ENCODE measurements at regions not wholly inside any gene's neighbourhood (a gene's known extent, or its start where the extent isn't known, plus 50 kb on each side); places are given as distances from the start of the nearest gene placed in this dataset.

DNA sequence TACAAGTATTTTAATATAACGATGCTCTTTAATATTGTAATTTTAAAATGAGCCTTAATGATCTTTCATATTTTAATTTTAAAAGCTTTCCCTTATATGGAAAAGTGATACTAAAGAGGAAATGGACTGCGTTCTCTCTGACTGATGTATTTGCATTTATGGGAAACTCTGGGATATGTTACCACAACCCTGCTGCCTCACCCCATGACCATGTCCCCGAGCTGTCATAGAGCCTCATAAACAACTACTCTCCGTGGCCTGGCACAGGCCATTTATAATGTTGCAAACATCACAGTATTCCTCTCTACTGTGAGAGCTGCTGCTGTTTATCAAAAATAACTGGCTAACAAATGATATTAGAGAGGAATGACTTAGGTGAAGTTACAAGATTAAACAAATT, 75.8 kb upstream of the SEC11C start:
- Histone ChIP-seq H3K4me3 (replicated peaks in 1 of 3; ENCODE audit: insufficient read depth in 1 of 3, low read depth in 2 of 3, low read length in 3 of 3) (no peak overlapping the region), H3K9ac (ENCODE audit: insufficient read depth, low read depth, low read length) (no peak overlapping the region), H2AFZ (ENCODE audit: low read length) (no peak overlapping the region), H3K27me3 (ENCODE audit: control insufficient read depth in 1 of 2, insufficient read depth in 2 of 2, low read length in 2 of 2) (peaks cover 3 to 35% of the 10 kb centered on the region in 2 experiments; a peak in 3 of 5 replicates), H3K79me2 (ENCODE audit: insufficient read depth, low read length) (no peaks in the 10 kb centered on the region), H4K20me1 (ENCODE audit: insufficient read depth, low read length) (no peaks in the 10 kb centered on the region), H3K9me3 (ENCODE audit: low read length) (no peaks in the 10 kb centered on the region), H3K4me1 (ENCODE audit: insufficient read depth, low read length) (no peaks in the 10 kb centered on the region), H3K36me3 (replicated peaks in 1 of 2; ENCODE audit: control insufficient read depth in 1 of 2, insufficient read depth in 2 of 2, low read length in 2 of 2) (no peaks in the 10 kb centered on the region), H3K4me2 (ENCODE audit: low read depth, low read length) (no peak overlapping the region), H3K27ac (ENCODE audit: extremely low read length, insufficient read depth, low read length) (no peak overlapping the region)
- 13% methylated on average over 4 of the region's 4 CpGs for WGBS (ENCODE audit: low lambda C conversion rate)
- ChIA-PET CTCF (ENCODE audit: low intra/inter-chr PET ratio, low total read pairs) (no interaction called here), POLR2A (no interaction called here)
- no peak for TF ChIP-seq SRSF4 (IDR thresholded peaks at IDR 0.05; ENCODE audit: low read depth, low read length, poor library complexity, severe bottlenecking)
- TF ChIP-seq ZNF883 (CRISPR knock-in tag; IDR thresholded peaks at IDR 0.05; ENCODE audit: not compliant biosample characterization): no peak
- TF ChIP-seq ETV5 (CRISPR knock-in tag; IDR thresholded peaks at IDR 0.05; ENCODE audit: borderline replicate concordance): no peak
- TF ChIP-seq ZNF143 (CRISPR knock-in tag; IDR thresholded peaks at IDR 0.05): no peak
- TF ChIP-seq CREM (IDR thresholded peaks at IDR 0.05): no peak
- TF ChIP-seq CREM (CRISPR knock-in tag; IDR thresholded peaks at IDR 0.05): no peak
- no peak for TF ChIP-seq MTF1 (CRISPR knock-in tag; IDR thresholded peaks at IDR 0.05)
- TF ChIP-seq DR1 (CRISPR knock-in tag; IDR thresholded peaks at IDR 0.05): no peak
- no peak for TF ChIP-seq CBX2 (IDR thresholded peaks at IDR 0.05; ENCODE audit: low read depth, low read length)
- no peak for TF ChIP-seq CBX2 (CRISPR knock-in tag; IDR thresholded peaks at IDR 0.05; ENCODE audit: low read depth)
- TF ChIP-seq, protein P1, sequence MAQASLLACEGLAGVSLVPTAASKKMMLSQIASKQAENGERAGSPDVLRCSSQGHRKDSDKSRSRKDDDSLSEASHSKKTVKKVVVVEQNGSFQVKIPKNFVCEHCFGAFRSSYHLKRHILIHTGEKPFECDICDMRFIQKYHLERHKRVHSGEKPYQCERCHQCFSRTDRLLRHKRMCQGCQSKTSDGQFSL (CRISPR knock-in tag; IDR thresholded peaks at IDR 0.05): no peak
- no peak for TF ChIP-seq MZF1 (CRISPR knock-in tag; IDR thresholded peaks at IDR 0.05; ENCODE audit: borderline replicate concordance)
- TF ChIP-seq MED8 (CRISPR knock-in tag; IDR thresholded peaks at IDR 0.05; ENCODE audit: insufficient replicate concordance): no peak
- TF ChIP-seq DNMT3B (CRISPR knock-in tag; conservative IDR thresholded peaks at IDR 0.05): no peak
- no peak for TF ChIP-seq FOXK2 (IDR thresholded peaks at IDR 0.05)
- no peak for TF ChIP-seq GABPB1 (CRISPR knock-in tag; IDR thresholded peaks at IDR 0.05)
- no peak for TF ChIP-seq ZNF326 (CRISPR knock-in tag; IDR thresholded peaks at IDR 0.05; ENCODE audit: borderline replicate concordance)
- TF ChIP-seq AGO2 (optimal IDR thresholded peaks at IDR 0.05; ENCODE audit: low read depth, low read length): no peak
- TF ChIP-seq, protein P2, sequence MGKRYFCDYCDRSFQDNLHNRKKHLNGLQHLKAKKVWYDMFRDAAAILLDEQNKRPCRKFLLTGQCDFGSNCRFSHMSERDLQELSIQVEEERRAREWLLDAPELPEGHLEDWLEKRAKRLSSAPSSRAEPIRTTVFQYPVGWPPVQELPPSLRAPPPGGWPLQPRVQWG (CRISPR knock-in tag; IDR thresholded peaks at IDR 0.05; ENCODE audit: borderline replicate concordance, low read depth): no peak
- no peak for TF ChIP-seq NCOA5 (CRISPR knock-in tag; IDR thresholded peaks at IDR 0.05)
- TF ChIP-seq SYNCRIP (IDR thresholded peaks at IDR 0.05; ENCODE audit: insufficient read depth, low read depth, low read length): no peak
- no peak for DNase-seq (ENCODE audit: low spot score)
- no peak for FAIRE-seq
- no peak for ATAC-seq
- in situ Hi-C loops (cut with HindIII; ENCODE audit: extremely low pct_ligation_motif_present, low pct_unique_long_range_greater_than_20kb): loop anchor here (25.0 kb wide), 2 partner anchors 527 to 677 kb away; no protein-coding TSS in a partner anchor
- intact Hi-C loops (cut with micrococcal nuclease; ENCODE audit: unreplicated experiment): no loop called here
- BruUV-seq (replicated peaks): no TSS peak

Measured in HepG2 (cell line).